GM12891 (cell line): ENCODE measurements at regions not wholly inside any gene's neighbourhood (a gene's known extent, or its start where the extent isn't known, plus 50 kb on each side); places are given as distances from the start of the nearest gene placed in this dataset.

Experiments
- DNase-seq: peaks from one replicate; pipeline ENCODE4 v3.0.0; 2011; ENCODE audit warnings: low spot score; ENCODE audit not compliant: insufficient read length
- FAIRE-seq: peaks from 2 replicates; lab custom pipeline; 2011; peaks lifted over from hg19 to GRCh38; lab: Jason Lieb, UNC
- PAX5 ChIP-seq: IDR thresholded peaks from 2 replicates; pipeline ENCODE4 v1.6.1; 2011; ENCODE audit warnings: low read length, moderate library complexity, mild to moderate bottlenecking; ENCODE audit not compliant: insufficient read depth, severe bottlenecking
- POLR2A ChIP-seq: IDR thresholded peaks from 2 replicates; pipeline ENCODE4 v1.6.1; 2011; ENCODE audit warnings: low read depth, low read length, control low read depth
- POLR2AphosphoS5 ChIP-seq: IDR thresholded peaks from 2 replicates; pipeline ENCODE4 v1.6.1; 2011; ENCODE audit warnings: low read depth, low read length, control low read depth
- POU2F2 ChIP-seq: IDR thresholded peaks from 2 replicates; pipeline ENCODE4 v1.6.1; 2011; ENCODE audit warnings: low read depth, mild to moderate bottlenecking, control low read depth, low read length, moderate library complexity
- SPI1 ChIP-seq: IDR thresholded peaks from 2 replicates; pipeline ENCODE4 v1.6.1; 2011; ENCODE audit warnings: low read depth, low read length, control low read depth
- TAF1 ChIP-seq: IDR thresholded peaks from 2 replicates; pipeline ENCODE4 v1.6.1; 2011; ENCODE audit warnings: low read depth, low read length, control low read depth

DNA sequence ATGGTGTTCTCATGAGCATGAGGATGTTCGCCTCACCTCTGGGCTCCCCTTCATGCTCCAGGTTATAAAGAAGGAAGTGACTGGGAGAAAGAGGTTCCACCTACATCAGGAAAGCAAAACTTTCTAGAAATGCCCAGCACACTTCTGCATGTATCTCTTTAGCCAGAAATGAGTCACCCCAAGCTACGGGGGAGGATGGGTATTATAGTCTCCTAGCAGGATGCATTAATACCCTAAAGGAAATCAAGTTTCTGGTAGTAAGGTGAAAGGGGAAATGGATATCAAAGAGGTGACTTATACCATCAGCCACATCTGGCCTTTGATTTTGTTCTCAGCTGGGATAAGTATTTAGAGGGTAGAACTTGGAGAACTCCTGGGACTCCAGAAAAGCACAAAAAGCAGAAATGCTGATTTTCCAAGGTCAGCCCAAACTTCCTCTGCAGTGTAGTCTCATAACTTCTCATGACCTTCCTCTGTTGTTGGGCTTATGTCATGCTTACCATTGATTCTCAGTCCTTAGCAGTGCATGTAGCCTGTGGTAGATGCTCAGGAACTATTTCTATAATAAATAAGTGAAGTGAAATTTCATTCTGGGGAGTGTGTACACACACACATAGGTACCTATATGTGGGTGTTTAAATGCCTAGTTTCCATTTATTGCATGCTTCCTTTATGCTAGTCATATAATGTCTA, 209.4 kb upstream of the CRY1 start:
- DNase-seq (no peak), FAIRE-seq (no peak)
- no peak for TF ChIP-seq POLR2A
- TF ChIP-seq SPI1, result no peak
- TF ChIP-seq TAF1, result no peak
- no peak for TF ChIP-seq POLR2AphosphoS5
- no peak for TF ChIP-seq POU2F2

DNA sequence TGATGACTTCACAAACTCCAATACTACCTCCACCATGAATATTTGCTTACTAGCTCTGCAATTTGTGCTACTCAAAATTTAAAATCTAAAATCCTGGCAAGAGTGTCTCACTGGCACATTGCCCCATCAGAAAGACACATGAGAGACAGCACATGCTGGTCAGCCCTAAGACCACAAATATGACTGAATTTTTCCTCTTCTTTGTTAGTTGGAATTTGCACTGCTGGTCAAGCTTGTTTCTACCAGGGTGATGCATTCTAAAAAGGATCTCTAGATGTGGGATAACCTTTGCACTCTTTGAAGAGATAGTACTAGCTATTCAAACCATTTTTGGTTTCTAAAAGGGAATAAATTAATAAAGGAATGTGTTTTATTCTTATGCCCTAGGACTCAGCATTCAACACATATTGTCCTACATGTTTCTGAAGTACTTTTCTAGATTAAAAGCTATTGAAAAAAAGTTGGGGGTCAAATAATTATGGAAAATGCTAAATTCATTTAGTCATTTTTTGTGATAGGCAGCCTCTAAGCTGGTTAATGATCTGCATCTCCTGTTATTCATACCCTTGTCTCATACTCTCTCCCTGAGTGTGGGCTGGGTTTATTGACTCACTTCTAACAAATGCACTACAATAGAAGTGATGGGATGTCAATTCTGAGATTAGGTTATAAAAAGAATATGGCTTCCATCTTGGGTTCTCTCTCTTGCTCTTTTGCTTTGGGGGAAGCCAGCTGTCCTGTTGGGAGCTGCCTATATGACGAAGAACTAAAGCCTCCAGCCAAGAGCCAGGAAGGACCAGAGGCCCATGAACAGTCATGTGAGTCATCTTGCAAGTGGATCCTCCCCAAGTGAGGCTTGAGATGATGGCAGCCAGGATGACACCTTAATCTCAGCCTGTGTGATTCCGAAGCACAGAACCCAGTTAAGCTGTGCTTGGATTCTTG, 211.5 kb upstream of the CRY1 start:
- no peak for DNase-seq
- FAIRE-seq, result no peak
- no peak for TF ChIP-seq POLR2A
- no peak for TF ChIP-seq SPI1
- TF ChIP-seq PAX5, result no peak
- TF ChIP-seq POLR2AphosphoS5, result no peak
- TF ChIP-seq TAF1, result no peak
- TF ChIP-seq POU2F2, result no peak

DNA sequence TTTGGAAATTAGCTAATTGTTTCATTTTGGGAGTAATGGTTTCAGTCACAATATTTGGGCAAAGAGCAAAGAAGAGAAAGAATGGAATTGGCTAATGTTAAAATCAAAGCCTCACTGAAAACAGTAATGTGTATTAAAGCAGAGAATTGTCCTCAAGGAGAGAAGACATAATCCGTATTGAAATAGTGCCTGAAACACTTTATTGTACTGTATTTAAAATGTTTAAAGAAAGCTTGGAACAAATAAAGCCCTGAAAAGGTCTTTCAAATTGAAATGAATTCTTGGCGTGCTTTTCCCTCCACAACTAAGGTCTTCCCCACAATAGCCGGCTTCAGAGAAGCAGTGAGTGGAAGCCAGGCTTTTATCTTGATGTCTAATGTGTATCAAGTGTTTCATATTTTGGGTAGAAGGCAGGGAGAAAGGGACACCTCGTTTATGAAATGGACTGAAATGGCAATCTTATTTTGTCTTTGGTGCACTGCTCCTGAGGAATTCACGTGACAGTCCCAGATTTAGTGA, 212.9 kb upstream of the CRY1 start:
- FAIRE-seq (no peak), DNase-seq (no peak)
- no peak for TF ChIP-seq TAF1
- no peak for TF ChIP-seq POLR2A
- no peak for TF ChIP-seq POLR2AphosphoS5
- no peak for TF ChIP-seq POU2F2
- TF ChIP-seq SPI1, result no peak
- no peak for TF ChIP-seq PAX5

DNA sequence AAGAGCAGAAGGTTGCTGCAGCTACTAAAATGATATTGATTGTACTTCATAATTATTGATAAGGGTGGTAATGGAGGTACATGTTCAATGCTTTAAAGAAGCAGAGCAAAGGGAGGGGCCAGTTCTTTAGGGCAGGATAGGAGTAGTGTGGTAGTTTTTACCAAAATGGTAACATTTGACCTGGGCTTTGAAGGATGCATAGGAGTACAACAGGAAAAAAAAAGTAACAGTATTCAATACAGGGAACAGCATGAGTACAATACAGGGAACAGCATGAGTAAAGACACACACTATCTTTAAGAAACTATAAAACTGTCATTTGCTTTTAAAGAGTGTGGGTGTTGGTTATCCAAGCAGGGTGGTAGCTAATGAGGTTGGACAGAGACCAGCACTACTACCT, 215.0 kb upstream of the CRY1 start:
- no peak for DNase-seq
- FAIRE-seq, result no peak
- no peak for TF ChIP-seq POLR2AphosphoS5
- TF ChIP-seq SPI1, result no peak
- no peak for TF ChIP-seq POU2F2

- FAIRE-seq (no peak), DNase-seq (no peak)
- no peak for TF ChIP-seq TAF1
- no peak for TF ChIP-seq POLR2AphosphoS5
- no peak for TF ChIP-seq SPI1
- no peak for TF ChIP-seq POLR2A
- TF ChIP-seq POU2F2, result no peak
Observed at GRCh38 chr12:107309020-107309419, 215.7 kb upstream of the CRY1 start.

DNA sequence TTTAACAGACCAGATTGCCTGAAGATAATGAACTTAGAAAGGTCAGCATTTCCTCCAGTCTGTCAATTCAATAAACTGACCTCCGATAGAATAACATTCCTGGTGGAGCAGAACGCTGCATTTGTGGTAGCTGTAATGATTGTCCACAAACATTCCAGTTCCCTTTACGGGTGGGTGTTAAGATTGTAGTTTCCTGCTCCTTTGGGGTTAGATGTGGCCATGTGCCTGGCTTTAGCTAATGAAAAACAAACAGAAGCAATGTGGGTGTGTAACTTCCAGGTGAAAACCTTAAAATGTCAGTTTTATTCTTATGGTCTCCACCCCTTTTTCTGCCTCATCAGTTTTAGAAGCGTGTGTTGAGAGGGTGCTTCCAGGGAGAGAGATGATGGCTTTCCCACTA, 217.3 kb upstream of the CRY1 start:
- FAIRE-seq (no peak), DNase-seq (no peak)
- no peak for TF ChIP-seq POU2F2
- no peak for TF ChIP-seq PAX5
- TF ChIP-seq POLR2AphosphoS5, result no peak
- no peak for TF ChIP-seq SPI1
- no peak for TF ChIP-seq TAF1
- no peak for TF ChIP-seq POLR2A

- no peak for DNase-seq
- FAIRE-seq, result no peak
- TF ChIP-seq POU2F2 (no peak), SPI1 (no peak), POLR2A (no peak), TAF1 (no peak), PAX5 (no peak), POLR2AphosphoS5 (no peak)
Observed at GRCh38 chr12:107311682-107312081, 218.3 kb upstream of the CRY1 start.

DNA sequence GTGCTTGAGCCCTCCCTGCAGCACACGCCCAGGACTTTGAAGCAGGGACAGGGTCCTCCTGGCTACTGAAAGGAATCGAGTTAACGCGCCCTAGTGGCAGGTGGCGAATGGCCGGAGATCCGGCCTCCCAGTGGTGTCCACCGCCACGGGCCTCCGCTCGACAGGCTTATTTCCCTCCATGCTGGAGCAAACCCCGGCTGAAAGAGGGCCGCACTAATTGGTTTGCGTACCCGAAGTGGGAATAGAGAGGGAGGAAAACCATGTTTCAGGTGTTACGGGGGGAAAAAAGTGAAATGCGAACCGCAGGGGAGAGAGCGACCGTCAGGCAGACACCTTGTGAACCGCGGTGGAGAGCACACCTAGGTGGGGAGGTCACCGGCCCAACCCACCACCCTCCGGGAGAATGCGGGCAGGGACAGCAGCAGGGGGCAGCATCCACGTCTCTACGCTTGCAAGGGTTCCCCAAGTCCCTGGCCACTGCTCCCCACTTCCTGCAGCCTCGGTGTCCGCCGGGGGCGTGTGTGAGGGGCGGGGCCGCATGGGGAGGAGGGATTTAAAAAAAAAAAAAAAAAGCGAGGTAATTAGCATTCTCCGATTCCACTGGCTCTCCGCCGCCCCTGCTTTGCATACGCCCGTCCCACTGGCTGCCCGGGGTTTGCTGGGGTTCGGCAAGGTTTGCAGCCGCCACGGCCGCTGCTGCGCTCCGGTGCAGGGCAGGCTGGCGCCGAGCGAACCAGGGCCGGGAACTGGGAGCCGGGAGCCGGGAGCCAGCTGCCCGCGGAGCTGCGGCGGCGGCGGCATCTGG, 224.6 kb upstream of the CRY1 start:
- TF ChIP-seq POU2F2, result no peak
- no peak for TF ChIP-seq POLR2A
- TF ChIP-seq POLR2AphosphoS5, result no peak
- no peak for TF ChIP-seq PAX5
- no peak for TF ChIP-seq TAF1
- TF ChIP-seq SPI1, result no peak
- DNase-seq (peak; percentile 32), FAIRE-seq (no peak)

- TF ChIP-seq POU2F2 (no peak), TAF1 (no peak), PAX5 (no peak)
- no peak for FAIRE-seq
- DNase-seq, result no peak
Observed at GRCh38 chr12:107318556-107318805, 225.1 kb upstream of the CRY1 start.
